ENCODE measurements at regions not wholly inside any gene's neighbourhood (a gene's known extent, or its start where the extent isn't known, plus 50 kb on each side); places are given as distances from the start of the nearest gene placed in this dataset.
A peak's percentile ranks its signal among the peaks of the same experiment; 100 is the strongest.

- Mint-ChIP-seq H3K4me3 (no peak overlapping the region), H3K4me1 (no peaks in the 10 kb centered on the region), H3K27ac (ENCODE audit: unreplicated experiment) (no peak overlapping the region), H3K36me3 (ENCODE audit: low read depth) (peaks cover 5% of the 10 kb centered on the region), H3K9me3 (peaks cover 11% of the 10 kb centered on the region), H3K27me3 (ENCODE audit: low read depth) (no peaks in the 10 kb centered on the region)
- no peak for DNase-seq (ENCODE audit: low read depth, low spot score)
- no peak for TF ChIP-seq CTCF (conservative IDR thresholded peaks at IDR 0.05)
These were observed 204.7 kb upstream of the TMTC4 start for GRCh38 chr13:100879255-100879654.

- no peak overlapping the region for H3K27ac Mint-ChIP-seq (ENCODE audit: unreplicated experiment)
- H3K4me3 Mint-ChIP-seq = no peak overlapping the region
- DNase-seq (ENCODE audit: low read depth, low spot score) = no peak
- no peaks in the 10 kb centered on the region for H3K27me3 Mint-ChIP-seq (ENCODE audit: low read depth)
- H3K36me3 Mint-ChIP-seq (ENCODE audit: low read depth) = peaks cover 5% of the 10 kb centered on the region
- peaks cover 11% of the 10 kb centered on the region for H3K9me3 Mint-ChIP-seq
- no peak for TF ChIP-seq CTCF (conservative IDR thresholded peaks at IDR 0.05)
- no peaks in the 10 kb centered on the region for H3K4me1 Mint-ChIP-seq
These were observed 201.4 kb upstream of the TMTC4 start for GRCh38 chr13:100876044-100876403.

- no peaks in the 10 kb centered on the region for H3K27me3 Mint-ChIP-seq (ENCODE audit: low read depth)
- no peak overlapping the region for H3K4me3 Mint-ChIP-seq
- peaks cover 11% of the 10 kb centered on the region for H3K9me3 Mint-ChIP-seq
- no peak overlapping the region for H3K27ac Mint-ChIP-seq (ENCODE audit: unreplicated experiment)
- H3K36me3 Mint-ChIP-seq (ENCODE audit: low read depth) = peaks cover 5% of the 10 kb centered on the region
- DNase-seq (ENCODE audit: low read depth, low spot score) = no peak
- TF ChIP-seq CTCF (conservative IDR thresholded peaks at IDR 0.05) = no peak
- H3K4me1 Mint-ChIP-seq = no peaks in the 10 kb centered on the region
These were observed 200.9 kb upstream of the TMTC4 start for GRCh38 chr13:100875392-100876043.

GRCh38 chr13:100872761-100873160 lies 198.2 kb upstream of the TMTC4 start:
- Mint-ChIP-seq H3K27me3 (ENCODE audit: low read depth) (no peaks in the 10 kb centered on the region), H3K36me3 (ENCODE audit: low read depth) (peaks cover 7% of the 10 kb centered on the region), H3K9me3 (peaks cover 14% of the 10 kb centered on the region), H3K27ac (ENCODE audit: unreplicated experiment) (peak overlapping the region; percentile 9), H3K4me3 (no peak overlapping the region), H3K4me1 (no peaks in the 10 kb centered on the region)
- TF ChIP-seq CTCF (conservative IDR thresholded peaks at IDR 0.05) = no peak
- no peak for DNase-seq (ENCODE audit: low read depth, low spot score)

- peaks cover 10% of the 10 kb centered on the region for H3K36me3 Mint-ChIP-seq (ENCODE audit: low read depth)
- no peak for TF ChIP-seq CTCF (conservative IDR thresholded peaks at IDR 0.05)
These were observed 196.3 kb upstream of the TMTC4 start for GRCh38 chr13:100870898-100871297.

More at GRCh38 chr13:100870898-100871297, 196.3 kb upstream of the TMTC4 start:
- DNase-seq (ENCODE audit: low read depth, low spot score) = no peak
- Mint-ChIP-seq H3K4me1 (no peaks in the 10 kb centered on the region), H3K27ac (ENCODE audit: unreplicated experiment) (no peak overlapping the region), H3K9me3 (peaks cover 18% of the 10 kb centered on the region), H3K4me3 (no peak overlapping the region), H3K27me3 (ENCODE audit: low read depth) (no peaks in the 10 kb centered on the region)

Measured in neural crest cell (in vitro differentiated cells).